ENCODE measurements at regions not wholly inside any gene's neighbourhood (a gene's known extent, or its start where the extent isn't known, plus 50 kb on each side); places are given as distances from the start of the nearest gene placed in this dataset.

DNA sequence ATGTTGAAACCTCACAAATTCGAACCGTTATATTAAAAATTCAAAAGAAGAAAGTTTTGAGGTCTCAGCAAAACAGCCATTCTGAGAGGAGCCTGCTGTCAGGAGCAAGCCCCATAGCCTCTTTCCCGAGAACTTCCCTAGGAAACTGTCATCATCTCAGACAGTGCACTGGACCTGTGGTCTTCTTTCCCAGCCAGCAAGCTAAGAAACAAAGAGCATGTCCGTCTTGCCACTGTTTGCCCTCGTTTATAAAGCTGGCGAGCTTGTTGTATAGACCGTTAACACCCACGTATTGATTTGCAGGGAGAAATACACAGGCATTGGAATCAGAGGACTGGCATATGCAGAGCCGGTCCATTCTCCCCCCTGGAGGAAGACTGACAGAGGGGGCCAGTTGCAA lies 407.0 kb downstream of the NPHP4 start:
- Mint-ChIP-seq H3K27me3 (ENCODE audit: insufficient read depth) (peaks cover 1% of the 10 kb centered on the region; the same call in 1 of the 2 replicates), H3K27ac (no peak overlapping the region), H3K4me3 (no peak overlapping the region), H3K4me1 (ENCODE audit: low read depth) (no peaks in the 10 kb centered on the region), H3K9me3 (peaks cover 61% of the 10 kb centered on the region), H3K36me3 (ENCODE audit: low read depth) (peaks cover 5% of the 10 kb centered on the region)
- no peak for DNase-seq
- TF ChIP-seq, protein P1, sequence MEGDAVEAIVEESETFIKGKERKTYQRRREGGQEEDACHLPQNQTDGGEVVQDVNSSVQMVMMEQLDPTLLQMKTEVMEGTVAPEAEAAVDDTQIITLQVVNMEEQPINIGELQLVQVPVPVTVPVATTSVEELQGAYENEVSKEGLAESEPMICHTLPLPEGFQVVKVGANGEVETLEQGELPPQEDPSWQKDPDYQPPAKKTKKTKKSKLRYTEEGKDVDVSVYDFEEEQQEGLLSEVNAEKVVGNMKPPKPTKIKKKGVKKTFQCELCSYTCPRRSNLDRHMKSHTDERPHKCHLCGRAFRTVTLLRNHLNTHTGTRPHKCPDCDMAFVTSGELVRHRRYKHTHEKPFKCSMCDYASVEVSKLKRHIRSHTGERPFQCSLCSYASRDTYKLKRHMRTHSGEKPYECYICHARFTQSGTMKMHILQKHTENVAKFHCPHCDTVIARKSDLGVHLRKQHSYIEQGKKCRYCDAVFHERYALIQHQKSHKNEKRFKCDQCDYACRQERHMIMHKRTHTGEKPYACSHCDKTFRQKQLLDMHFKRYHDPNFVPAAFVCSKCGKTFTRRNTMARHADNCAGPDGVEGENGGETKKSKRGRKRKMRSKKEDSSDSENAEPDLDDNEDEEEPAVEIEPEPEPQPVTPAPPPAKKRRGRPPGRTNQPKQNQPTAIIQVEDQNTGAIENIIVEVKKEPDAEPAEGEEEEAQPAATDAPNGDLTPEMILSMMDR (IDR thresholded peaks at IDR 0.05), result no peak

DNA sequence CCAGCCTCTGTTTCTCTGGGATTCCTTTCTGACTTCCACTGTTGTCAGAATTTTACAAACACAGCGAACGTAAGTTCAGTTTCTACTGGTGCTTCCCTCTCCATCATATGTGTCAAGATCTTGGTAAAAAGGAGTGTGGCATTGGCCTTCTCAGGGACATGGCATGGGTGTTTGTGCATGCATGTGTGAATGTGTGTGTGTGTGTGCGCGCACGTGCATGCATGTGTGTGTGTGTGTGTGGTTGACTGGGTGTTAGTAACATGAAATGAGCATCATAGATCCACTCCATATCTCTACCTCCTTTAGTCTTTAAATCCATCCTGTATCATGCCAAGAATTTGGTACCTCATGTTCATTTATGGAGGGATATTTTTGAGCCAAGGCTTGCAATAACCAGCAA lies 411.3 kb downstream of the NPHP4 start:
- Mint-ChIP-seq H3K27me3 (ENCODE audit: insufficient read depth) (peaks cover 1% of the 10 kb centered on the region; the same call in 1 of the 2 replicates), H3K4me1 (ENCODE audit: low read depth) (no peaks in the 10 kb centered on the region), H3K36me3 (ENCODE audit: low read depth) (peaks cover 3% of the 10 kb centered on the region), H3K9me3 (peaks cover 79% of the 10 kb centered on the region), H3K27ac (no peak overlapping the region), H3K4me3 (no peak overlapping the region)
- DNase-seq, result no peak
- TF ChIP-seq, protein P1 (IDR thresholded peaks at IDR 0.05), result no peak

DNA sequence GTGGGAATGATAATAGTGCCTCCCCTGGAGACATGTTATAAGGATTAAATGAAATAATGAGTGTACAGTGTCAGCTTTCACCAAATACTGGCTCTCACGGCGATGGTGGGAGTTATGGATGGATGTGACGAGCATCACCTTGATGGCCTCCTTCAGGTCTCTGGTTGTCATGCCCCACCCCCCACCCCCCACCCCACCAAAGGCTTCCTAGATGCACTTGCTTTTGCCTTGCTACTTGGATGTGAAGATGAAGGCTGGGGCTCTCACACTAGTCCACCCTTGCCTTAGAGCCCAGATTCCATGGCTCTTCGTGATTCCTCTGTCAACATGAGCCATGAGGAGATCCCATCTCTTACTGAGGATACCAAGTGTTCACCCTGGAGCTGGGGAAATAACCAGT lies 412.3 kb downstream of the NPHP4 start:
- DNase-seq, result no peak
- Mint-ChIP-seq H3K36me3 (ENCODE audit: low read depth) (no peaks in the 10 kb centered on the region; the same call in 1 of the 2 replicates), H3K27me3 (ENCODE audit: insufficient read depth) (peaks cover 3% of the 10 kb centered on the region; the same call in 1 of the 2 replicates), H3K4me3 (no peak overlapping the region), H3K4me1 (ENCODE audit: low read depth) (no peaks in the 10 kb centered on the region), H3K27ac (no peak overlapping the region), H3K9me3 (peaks cover 80% of the 10 kb centered on the region)
- TF ChIP-seq, protein P1 (IDR thresholded peaks at IDR 0.05), result no peak

DNA sequence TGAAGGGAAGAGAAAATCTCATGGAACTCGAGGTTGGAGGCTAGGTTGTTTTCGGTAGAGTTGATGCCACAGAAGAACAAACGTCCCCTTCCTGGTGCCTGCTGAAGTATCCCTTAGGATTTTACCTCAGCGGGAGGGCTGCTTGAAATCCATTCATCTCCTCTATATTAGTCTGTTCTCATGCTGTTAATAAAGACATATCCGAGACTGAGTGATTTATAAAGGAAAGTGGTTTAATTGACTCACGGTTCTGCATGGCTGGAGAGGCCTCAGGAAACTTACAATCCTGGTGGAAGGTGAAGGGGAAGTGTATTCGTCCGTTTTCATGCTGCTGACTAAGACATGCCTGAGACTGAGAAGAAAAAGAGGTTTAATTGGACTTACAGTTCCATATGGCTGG lies 413.5 kb downstream of the NPHP4 start:
- Mint-ChIP-seq H3K4me1 (ENCODE audit: low read depth) (no peaks in the 10 kb centered on the region), H3K27me3 (ENCODE audit: insufficient read depth) (peaks cover 3% of the 10 kb centered on the region; the same call in 1 of the 2 replicates), H3K9me3 (peaks cover 83% of the 10 kb centered on the region), H3K27ac (no peak overlapping the region), H3K4me3 (no peak overlapping the region), H3K36me3 (ENCODE audit: low read depth) (no peaks in the 10 kb centered on the region; the same call in 1 of the 2 replicates)
- DNase-seq, result no peak
- TF ChIP-seq, protein P1 (IDR thresholded peaks at IDR 0.05), result no peak

DNA sequence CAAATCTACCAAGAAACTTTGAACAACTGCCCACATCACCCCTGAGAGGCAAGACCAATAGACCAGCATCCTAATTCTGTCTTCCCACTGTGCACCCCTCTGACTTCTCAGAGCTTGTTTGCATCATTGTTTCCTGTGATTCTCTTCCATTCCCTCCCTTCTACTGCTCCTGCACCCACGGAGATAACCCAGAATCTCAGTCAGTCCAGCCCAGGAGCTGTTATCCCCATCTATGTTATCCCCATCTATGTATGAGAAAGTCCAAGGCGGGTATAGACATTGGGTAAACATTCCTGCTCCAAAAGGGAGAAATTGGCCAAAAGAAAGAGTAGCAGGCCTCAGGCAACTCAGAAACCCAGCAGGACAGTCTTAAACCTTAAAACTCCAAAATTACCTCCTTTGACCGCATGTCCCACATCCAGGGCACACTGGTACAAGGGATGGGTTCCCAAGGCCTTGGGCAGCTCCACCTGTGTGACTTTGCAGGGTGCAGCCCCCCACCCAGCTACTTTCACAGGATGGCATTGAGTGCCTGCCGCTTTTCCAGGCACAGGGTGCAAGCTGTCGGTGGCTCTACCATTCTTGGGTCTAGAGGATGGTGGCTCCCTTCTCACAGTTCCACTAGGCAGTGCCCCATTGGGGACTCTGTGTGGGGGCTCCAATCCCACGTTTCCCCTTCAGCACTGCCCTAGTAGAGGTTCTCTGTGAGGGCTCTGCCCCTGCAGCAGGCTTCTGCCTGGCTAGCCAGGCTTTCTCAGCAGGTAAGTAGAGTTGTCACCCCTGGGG lies 414.8 kb downstream of the NPHP4 start:
- H3K9me3 Mint-ChIP-seq, result peaks cover 79% of the 10 kb centered on the region
- no peak overlapping the region for H3K4me3 Mint-ChIP-seq
- H3K27me3 Mint-ChIP-seq (ENCODE audit: insufficient read depth), result peaks cover 1% of the 10 kb centered on the region; the same call in 1 of the 2 replicates
- H3K27ac Mint-ChIP-seq, result no peak overlapping the region
- H3K4me1 Mint-ChIP-seq (ENCODE audit: low read depth), result no peaks in the 10 kb centered on the region
- no peak for DNase-seq
- TF ChIP-seq, protein P1 (IDR thresholded peaks at IDR 0.05), result no peak
- H3K36me3 Mint-ChIP-seq (ENCODE audit: low read depth), result no peaks in the 10 kb centered on the region; the same call in 1 of the 2 replicates
